ENCODE measurements at regions not wholly inside any gene's neighbourhood (a gene's known extent, or its start where the extent isn't known, plus 50 kb on each side); places are given as distances from the start of the nearest gene placed in this dataset.
A peak's percentile ranks its signal among the peaks of the same experiment; 100 is the strongest.
"Not testable (repeated sequence)": the region's sequence is repeated elsewhere in the genome, so short reads cannot be mapped to it uniquely, and the experiment has no call there.

- DNase-seq = no peak
Observed at GRCh38 chr7:82701949-82702348, 258.4 kb upstream of the CACNA2D1 start.

- no peak for DNase-seq
Observed at GRCh38 chr7:82700741-82701140, 257.2 kb upstream of the CACNA2D1 start.

GRCh38 chr7:82699773-82700186 is 256.2 kb upstream of the CACNA2D1 start:
- no peak for DNase-seq

DNA sequence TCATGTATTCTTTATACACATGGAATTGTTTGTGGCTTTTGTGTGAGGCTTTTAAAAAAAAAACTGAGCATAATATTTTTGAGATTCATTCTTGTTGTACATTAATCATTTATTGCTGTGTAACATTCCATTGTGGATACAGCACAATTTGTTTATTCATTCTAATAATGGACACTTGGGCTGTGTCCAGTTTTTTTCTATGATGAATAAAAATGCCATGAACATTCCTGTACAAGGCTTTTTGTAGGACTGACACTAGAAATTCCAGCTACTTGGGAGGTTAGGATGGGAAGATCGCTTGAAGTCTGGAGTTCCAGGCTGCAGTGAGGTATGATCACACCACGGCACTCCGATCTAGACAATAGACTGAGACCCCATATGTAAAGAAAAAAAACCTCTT is 254.3 kb upstream of the CACNA2D1 start:
- DNase-seq = no peak

DNA sequence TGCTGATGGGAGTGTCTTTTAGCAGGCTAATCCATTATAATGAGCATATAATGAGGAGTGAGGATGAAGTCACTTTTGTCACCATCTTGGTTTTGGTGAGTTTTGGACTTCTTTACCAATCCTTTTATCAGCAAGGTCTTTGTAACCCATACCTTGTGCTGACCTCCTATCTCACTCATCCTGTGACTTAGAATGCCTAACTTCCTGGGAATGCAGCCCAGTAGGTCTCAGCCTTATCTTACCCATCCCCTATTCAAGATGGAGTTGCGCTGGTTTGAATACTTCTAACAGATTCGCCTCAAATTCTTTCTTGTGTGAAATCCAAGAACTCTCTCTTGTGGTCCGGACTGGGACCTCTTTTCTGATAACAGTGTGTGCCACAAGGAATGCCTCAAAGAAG is 253.1 kb upstream of the CACNA2D1 start:
- DNase-seq = no peak

DNA sequence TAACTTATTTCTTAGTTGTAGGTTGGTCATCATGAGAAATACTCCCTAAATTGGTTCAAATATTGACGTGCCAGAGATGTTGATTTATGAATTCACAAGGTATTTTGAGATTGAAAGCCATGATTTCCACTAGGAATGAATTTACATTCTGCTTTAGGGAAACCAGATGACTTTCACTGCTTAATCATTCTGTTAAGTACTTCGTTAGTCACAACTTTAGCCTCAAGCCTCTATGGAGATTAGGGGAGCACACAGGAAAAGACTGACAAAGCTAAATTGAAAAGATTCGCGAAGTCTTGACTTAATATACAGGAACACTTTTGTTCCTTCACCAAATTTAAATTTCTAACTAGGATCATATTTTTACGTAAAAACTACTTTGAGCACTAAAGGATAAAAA is 250.4 kb upstream of the CACNA2D1 start:
- no peak for DNase-seq

DNA sequence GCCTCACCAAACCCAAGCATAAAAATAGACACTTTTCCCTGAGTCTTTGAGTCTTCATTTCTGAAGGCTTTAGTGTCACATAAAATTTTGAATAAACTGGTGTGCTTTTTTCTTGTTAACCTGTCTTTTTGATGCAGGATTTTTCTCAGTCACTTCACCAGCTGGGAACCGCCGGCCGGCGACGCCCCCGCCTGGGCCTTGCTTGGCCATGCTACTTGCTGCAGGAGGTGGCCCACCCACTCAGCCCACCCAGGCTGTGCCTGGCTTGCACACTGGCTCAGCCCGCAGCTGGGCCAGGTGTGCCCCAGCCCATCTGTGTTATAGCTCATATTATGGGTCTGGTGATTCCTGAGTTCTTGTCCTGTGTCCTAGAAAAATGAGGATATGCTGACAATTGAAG is 247.4 kb upstream of the CACNA2D1 start:
- DNase-seq = no peak

DNA sequence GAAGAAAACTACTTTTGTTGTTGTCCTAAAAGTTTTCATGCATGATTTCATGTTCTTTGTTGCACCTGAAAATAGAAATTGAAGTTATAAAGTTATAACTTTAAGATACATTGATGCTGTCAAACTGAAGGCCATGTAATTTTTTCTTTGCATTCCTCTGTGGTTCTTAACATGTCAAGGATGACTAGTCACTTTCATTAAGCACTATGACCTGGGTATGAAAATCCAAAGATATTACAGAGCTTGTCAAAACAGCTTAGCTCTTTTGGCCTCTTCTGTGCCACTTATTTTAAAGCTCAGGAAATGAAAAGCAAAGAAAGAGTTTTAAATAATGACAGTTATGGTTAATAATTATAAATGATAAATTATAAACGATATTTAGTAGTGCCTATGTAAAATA is 241.6 kb upstream of the CACNA2D1 start:
- DNase-seq = no peak

DNA sequence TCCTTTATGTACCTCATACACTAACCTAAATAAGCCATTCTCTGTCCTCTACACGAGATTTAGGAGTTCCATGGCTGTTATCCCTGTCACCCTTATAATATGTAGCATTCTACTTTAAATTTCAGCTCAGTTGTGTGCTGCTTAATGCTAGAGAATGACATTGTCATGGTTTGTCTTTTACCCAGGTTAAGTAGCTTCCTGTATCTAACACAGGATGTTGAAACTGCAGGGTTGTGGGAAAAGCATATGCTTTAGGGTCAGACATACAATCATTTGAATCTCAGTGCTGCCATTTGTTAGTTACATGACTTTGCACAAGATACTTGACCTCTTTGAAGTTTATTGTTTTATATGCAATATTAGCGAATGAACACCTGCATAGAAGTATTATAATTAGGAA is 235.1 kb upstream of the CACNA2D1 start:
- DNase-seq = no peak

GRCh38 chr7:82678259-82678658 is 234.7 kb upstream of the CACNA2D1 start:
- no peak for DNase-seq

GRCh38 chr7:82677493-82677892 is 233.9 kb upstream of the CACNA2D1 start:
- no peak for DNase-seq

DNA sequence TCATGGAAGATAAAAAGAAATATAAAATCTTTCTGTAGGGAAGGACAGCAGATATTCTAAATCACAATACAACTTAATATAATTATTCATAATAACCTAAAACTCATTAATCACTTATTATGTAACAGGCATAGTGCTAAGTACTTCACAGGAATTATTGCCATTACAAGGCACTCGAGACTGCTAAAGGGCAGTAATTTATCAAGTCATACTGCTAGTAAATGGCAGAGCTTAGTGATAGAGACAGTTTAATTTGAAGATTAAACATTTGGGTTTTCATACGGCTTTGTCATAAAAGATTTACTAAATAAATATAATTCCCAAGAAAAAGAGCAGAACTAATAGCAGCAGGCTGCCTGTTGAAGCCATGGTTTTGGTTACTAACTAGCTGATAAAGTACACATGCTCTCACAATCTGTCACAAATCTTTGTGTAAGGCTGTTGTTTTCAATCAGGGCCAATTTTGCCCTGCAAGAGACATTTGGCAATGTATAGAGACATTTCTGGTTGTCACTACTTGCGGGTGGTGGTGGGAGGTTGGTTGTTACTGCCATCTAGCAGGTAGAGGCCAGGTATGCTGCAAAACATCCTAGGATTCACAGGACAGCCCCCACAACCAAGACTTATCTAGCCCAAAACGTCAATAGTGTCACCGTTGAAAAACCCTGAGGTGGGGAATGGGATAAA is 233.3 kb upstream of the CACNA2D1 start:
- no peak for DNase-seq

- DNase-seq = no peak
Observed at GRCh38 chr7:82675396-82675795, 231.8 kb upstream of the CACNA2D1 start.

DNA sequence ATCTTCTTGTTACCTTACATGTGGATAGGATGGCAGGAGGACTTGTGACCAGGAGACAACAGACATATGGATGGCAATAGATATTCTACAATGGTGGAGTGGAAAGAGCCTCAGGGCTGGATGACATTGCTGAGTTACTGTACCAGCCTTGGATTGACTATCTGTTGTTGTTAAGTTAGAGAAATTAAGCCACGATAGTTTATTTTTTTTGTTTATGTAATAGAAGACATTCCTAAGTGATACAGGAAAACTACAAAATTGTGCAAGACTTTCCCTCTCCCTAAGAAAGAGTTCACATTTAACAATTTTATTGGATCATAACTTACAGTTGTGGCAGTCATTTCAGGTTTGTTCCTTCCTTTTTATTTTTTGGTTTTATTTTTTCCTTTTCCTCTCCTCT is 230.7 kb upstream of the CACNA2D1 start:
- no peak for DNase-seq

GRCh38 chr7:82672078-82672477 is 228.5 kb upstream of the CACNA2D1 start:
- DNase-seq = no peak

GRCh38 chr7:82669141-82669540 is 225.6 kb upstream of the CACNA2D1 start:
- no peak for DNase-seq

DNA sequence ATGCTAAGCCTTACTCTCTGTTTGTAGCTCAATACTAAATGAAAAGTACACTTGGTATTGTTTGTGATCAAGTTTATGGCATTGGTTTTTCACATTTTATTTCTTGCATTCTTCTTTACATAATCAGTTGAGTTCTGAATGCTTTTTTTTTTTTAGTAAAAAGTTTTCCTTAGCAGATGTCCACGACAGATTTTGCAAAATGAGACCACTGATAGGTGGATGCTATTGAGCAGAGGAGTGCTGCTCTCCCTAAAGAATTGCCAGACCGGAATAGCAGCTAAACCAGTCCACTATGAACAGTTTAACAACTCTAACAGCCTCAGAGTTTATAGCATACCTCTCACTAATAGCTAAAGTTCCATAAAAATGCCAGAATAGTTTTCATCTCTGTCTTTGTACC is 225.1 kb upstream of the CACNA2D1 start:
- no peak for DNase-seq

DNA sequence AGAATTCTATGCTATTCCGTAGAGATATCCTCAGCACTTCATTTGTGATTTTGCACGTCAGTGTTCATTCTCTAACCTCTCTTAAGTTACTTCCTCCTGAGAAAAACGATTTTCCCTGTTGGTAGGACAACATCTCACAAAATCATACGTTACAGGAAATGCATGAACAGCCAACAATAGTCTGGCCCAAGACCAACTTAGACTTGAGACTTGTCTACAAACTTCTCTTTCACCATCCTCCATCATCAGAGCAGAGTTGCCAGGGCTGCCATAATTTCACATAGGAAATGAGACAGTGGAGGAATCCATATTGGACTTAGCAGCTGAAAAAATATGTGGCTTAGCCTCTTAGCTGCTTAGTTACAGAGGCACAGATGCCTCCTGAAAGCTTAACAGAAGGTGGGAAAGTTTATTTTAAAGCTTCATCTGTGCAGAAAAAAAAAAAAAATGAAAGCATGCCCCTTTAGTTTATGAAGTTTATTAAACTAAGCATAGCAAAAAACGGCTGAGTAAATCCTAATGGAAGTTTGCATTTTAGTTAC is 222.5 kb upstream of the CACNA2D1 start:
- DNase-seq = no peak

DNA sequence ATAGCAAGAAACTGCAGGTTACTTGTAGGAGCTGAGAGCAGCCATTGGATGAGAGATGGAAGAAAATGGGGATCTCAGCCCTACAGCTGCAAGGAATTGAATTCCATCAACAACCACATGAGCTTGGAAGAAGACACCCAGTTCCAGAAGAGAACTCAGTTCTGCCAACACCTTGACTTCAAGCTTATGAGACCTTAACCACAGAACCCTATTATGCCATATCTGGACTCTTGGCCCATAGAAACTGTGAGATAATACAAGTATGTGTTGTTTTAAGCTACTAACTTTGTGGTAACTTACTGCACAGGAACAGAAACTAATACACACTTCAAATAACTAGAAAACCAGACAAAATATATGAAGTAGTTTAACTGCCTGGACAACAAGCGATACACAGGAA is 212.4 kb upstream of the CACNA2D1 start:
- no peak for DNase-seq

DNA sequence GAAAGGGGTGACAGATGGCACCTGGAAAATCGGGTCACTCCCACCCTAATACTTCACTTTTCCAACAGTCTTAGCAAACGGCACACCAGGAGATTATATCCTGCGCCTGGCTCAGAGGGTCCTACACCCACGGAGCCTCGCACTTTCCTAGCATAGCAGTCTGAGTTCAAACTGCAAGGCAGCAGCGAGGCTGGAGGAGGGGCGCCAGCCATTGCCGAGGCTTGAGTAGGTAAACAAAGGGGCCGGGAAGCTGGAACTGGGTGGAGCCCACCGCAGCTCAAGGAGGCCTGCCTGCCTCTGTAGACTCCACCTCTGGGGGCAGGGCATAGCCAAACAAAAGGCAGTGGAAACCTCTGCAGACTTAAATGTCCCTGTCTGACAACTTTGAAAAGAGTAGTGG is 206.5 kb upstream of the CACNA2D1 start:
- not testable (repeated sequence) for DNase-seq

GRCh38 chr7:82633592-82633991 is 190.0 kb upstream of the CACNA2D1 start:
- DNase-seq = peak in 1 of 2 experiments; percentile 19

DNA sequence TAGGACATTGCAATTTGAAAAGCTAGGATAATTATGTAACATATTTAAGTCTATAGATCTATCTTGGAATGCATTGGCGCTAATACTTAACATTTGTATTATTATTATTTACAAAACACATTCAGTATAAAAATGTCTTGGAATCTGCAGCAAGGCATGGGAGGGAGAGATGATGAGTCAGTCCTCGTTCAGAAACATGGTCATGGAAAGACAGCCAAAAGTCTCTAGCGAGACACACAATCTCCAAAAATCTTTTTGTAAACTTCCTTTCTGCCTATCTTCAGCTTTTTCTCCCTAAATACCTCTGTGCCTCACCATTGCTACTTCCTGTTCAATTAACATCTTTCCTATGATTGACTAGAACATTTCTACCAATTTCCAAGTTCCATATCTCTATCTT is 188.4 kb upstream of the CACNA2D1 start:
- DNase-seq = no peak

DNA sequence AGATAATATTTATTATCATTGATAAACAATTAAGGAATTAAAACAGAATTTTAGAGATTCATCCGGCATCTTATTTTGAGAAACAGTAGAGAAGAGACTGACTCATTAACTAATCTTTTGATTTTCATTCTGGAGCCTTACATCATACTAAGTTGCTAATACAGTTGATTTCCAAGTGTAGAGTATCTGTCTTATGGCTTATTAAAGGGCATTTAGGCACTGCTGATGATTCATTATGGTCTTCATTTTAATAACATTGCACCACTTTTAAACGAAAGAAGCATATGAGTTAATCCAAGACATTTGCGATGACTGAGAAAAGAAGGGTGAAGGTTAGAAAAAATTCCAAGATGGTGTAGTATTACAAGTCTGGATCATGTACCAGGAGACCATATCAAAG is 186.0 kb upstream of the CACNA2D1 start:
- DNase-seq = no peak

DNA sequence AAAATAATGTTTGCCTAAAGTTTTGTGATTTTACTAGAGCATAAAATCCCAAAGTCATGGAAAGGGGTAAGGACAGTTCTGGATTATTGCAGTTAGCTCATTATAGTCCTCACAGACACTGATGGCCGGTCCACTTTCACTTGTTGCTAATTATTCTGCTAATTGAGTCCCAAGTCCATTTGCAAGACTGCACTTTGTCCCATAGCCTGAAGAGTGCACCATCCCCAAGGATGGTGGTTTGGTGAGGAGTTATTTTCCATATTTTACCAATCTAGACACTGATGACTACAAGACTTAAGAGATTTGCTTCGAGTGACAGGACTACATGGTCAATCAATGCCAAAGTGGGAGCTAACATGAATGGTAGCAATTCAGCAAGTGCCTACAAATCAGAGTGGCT is 181.8 kb upstream of the CACNA2D1 start:
- no peak for DNase-seq

DNA sequence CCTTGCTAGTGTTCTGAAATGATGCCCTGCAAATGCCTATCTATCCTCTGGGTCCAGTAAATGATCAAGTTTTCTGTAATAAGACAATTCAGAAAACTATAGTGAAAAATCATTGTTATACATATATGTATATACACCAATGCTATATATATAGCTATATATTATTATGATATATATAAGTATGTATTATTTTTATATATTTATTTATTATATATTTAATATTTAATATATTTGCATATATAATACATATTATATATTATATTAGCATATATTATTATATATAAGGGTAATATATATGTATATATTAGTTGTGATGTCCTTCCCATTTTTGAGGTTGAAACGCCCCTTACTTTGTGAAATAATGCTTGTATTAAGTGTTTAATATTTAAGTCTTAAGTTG is 181.4 kb upstream of the CACNA2D1 start:
- DNase-seq = no peak
